HCT116 (cell line): ENCODE measurements at regions not wholly inside any gene's neighbourhood (a gene's known extent, or its start where the extent isn't known, plus 50 kb on each side); places are given as distances from the start of the nearest gene placed in this dataset.

Source experiments
- ATAC-seq: fragments of 200-7000 bp; cut with Tn5 transposase; 2 replicates; pipeline ENCODE4 v1.9.1; 2020; ENCODE audit warnings: mild to moderate bottlenecking, moderate library complexity
- BruUV-seq: library from RNA; stranded (reverse); fragments of 400-500 nt; replicated peaks from 2 replicates; lab custom pipeline; 2021; lab: Mats Ljungman, UMichigan
- CTCF ChIA-PET: fragments of 300-600 bp; sonication (Branson Sonifier 250); formaldehyde crosslinking; loops from one replicate; lab custom pipeline; 2021; ENCODE audit warnings: antibody characterized with exemption; lab: Charles Lee
- POLR2A ChIA-PET: fragments of 300-600, 350-600 bp; sonication (Branson Sonifier 250); formaldehyde crosslinking; loops from one replicate; lab custom pipeline; 2021; ENCODE audit warnings: antibody characterized with exemption; lab: Charles Lee
- RAD21 ChIA-PET, 2 experiments: fragments of 300-600 bp; sonication (Branson Sonifier 250); formaldehyde crosslinking; loops; one replicate each; lab custom pipeline; 2023; ENCODE audit warnings: low total read pairs in 2 of 2; ENCODE audit not compliant: uncharacterized antibody in 2 of 2, unreplicated experiment in 2 of 2, low non-redundant PET in 1 of 2; lab: Charles Lee
- DNase-seq: peaks from one replicate; pipeline ENCODE4 v3.0.0-alpha.2; 2010; ENCODE audit warnings: low read depth, low spot score
- H2AFZ ChIP-seq: fragments of 200-600 bp; shearing (Covaris generic), sonication (generic); 2 replicates; pipeline ENCODE4 v1.6.1; 2017; ENCODE audit warnings: low read depth, mixed run types, mixed read lengths, antibody characterized with exemption, low read length; ENCODE audit not compliant: poor library complexity, severe bottlenecking
- H3K27ac ChIP-seq: 2 replicates; pipeline ENCODE4 v1.5.1; 2012; ENCODE audit warnings: low read depth, low read length
- H3K27me3 ChIP-seq: fragments of 200-600 bp; sonication (generic); 2 replicates; pipeline ENCODE4 v1.6.1; 2016; ENCODE audit warnings: mixed run types, low read length, mixed read lengths; ENCODE audit not compliant: insufficient read depth
- H3K36me3 ChIP-seq, 2 experiments: fragments of 200-500 bp in 1 of 2; fragments of 200-600 bp in 1 of 2; sonication (Bioruptor generic) in 1 of 2; sonication (generic) in 1 of 2; 2 replicates each; pipeline versions ENCODE4 v1.5.1 to v1.6.1; 2014 to 2016; ENCODE audit warnings: low read length in 2 of 2, inconsistent platforms in 1 of 2, mixed read lengths in 1 of 2, mixed run types in 1 of 2; ENCODE audit not compliant: insufficient read depth in 2 of 2, control insufficient read depth in 1 of 2
- H3K4me1 ChIP-seq, 2 experiments: fragments of 200-600 bp in 1 of 2; sonication (generic) in 1 of 2; 2 replicates each; pipeline versions ENCODE4 v1.5.1 to v1.6.1; 2012 to 2017; ENCODE audit warnings: low read length in 2 of 2, inconsistent platforms in 1 of 2, mild to moderate bottlenecking in 1 of 2, mixed read lengths in 1 of 2, mixed run types in 1 of 2, moderate library complexity in 1 of 2; ENCODE audit not compliant: insufficient read depth in 2 of 2, control insufficient read depth in 1 of 2
- H3K4me2 ChIP-seq: fragments of 200-600 bp; sonication (generic); 2 replicates; pipeline ENCODE4 v1.6.1; 2017; ENCODE audit warnings: mixed run types, low read length, mixed read lengths
- H3K4me3 ChIP-seq, 2 experiments: fragments of 200-600 bp in 1 of 2; sonication (generic) in 1 of 2; replicated peaks in 1 of 2; 2 replicates each; pipeline ENCODE4 v1.5.1; 2011 to 2016; ENCODE audit warnings: low read length in 2 of 2, control low read depth in 1 of 2, low read depth in 1 of 2, mild to moderate bottlenecking in 1 of 2, mixed read lengths in 1 of 2, mixed run types in 1 of 2
- H3K79me2 ChIP-seq: fragments of 200-600 bp; sonication (generic); 2 replicates; pipeline ENCODE4 v1.6.1; 2017; ENCODE audit warnings: mild to moderate bottlenecking, mixed run types, low read length, moderate library complexity, mixed read lengths; ENCODE audit not compliant: insufficient read depth
- H3K9ac ChIP-seq: fragments of 200-600 bp; sonication (generic); 2 replicates; pipeline ENCODE4 v1.6.1; 2016; ENCODE audit warnings: low read length, mixed read lengths
- H3K9me2 ChIP-seq: fragments of 200-600 bp; sonication (generic), shearing (Covaris generic); 2 replicates; pipeline ENCODE4 v1.6.1; 2017; ENCODE audit warnings: mixed run types, mild to moderate bottlenecking, moderate library complexity; ENCODE audit not compliant: insufficient read depth
- H3K9me3 ChIP-seq, 2 experiments: fragments of 200-500 bp in 1 of 2; fragments of 200-600 bp in 1 of 2; sonication (Bioruptor generic) in 1 of 2; sonication (generic) in 1 of 2; 2 replicates each; pipeline ENCODE4 v1.6.1; 2014 to 2017; ENCODE audit warnings: low read length in 2 of 2, mixed read lengths in 2 of 2, inconsistent platforms in 1 of 2, low read depth in 1 of 2, mild to moderate bottlenecking in 1 of 2, mixed run types in 1 of 2, moderate library complexity in 1 of 2; ENCODE audit not compliant: control insufficient read depth in 1 of 2, insufficient read depth in 1 of 2
- H4K20me1 ChIP-seq: fragments of 200-600 bp; sonication (generic), shearing (Covaris generic); 2 replicates; pipeline ENCODE4 v1.6.1; 2017; ENCODE audit warnings: mixed run types, mild to moderate bottlenecking, moderate library complexity; ENCODE audit not compliant: insufficient read depth
- CTCF ChIP-seq, 3 experiments: fragments of 200-600 bp in 1 of 3; sonication (generic) in 1 of 3; IDR thresholded peaks in 2 of 3; conservative IDR thresholded peaks in 1 of 3; 2 replicates each; pipeline ENCODE4 v1.5.1; 2012 to 2017; ENCODE audit warnings: low read depth in 2 of 3, low read length in 2 of 3, antibody characterized with exemption in 1 of 3, borderline replicate concordance in 1 of 3, control low read depth in 1 of 3, mild to moderate bottlenecking in 1 of 3, mixed read lengths in 1 of 3, mixed run types in 1 of 3, moderate library complexity in 1 of 3; ENCODE audit not compliant: insufficient read depth in 1 of 3
- EGR1 ChIP-seq: IDR thresholded peaks from 2 replicates; pipeline ENCODE4 v1.6.1; 2012; ENCODE audit warnings: low read depth
- EZH2 ChIP-seq: fragments of 200-600 bp; sonication (generic); IDR thresholded peaks from 2 replicates; pipeline ENCODE4 v1.6.1; 2017; ENCODE audit warnings: antibody characterized with exemption, mixed run types
- FOSL1 ChIP-seq: IDR thresholded peaks from 2 replicates; pipeline ENCODE4 v1.6.1; 2012; ENCODE audit warnings: low read depth
- JUND ChIP-seq: IDR thresholded peaks from 2 replicates; pipeline ENCODE4 v1.6.1; 2012
- POLR2A ChIP-seq: IDR thresholded peaks from 2 replicates; pipeline ENCODE4 v1.7.0; 2011; ENCODE audit warnings: borderline replicate concordance; ENCODE audit not compliant: insufficient read depth, insufficient read length; ENCODE audit errors: extremely low read depth
- POLR2AphosphoS5 ChIP-seq: IDR thresholded peaks from 2 replicates; pipeline ENCODE4 v1.6.1; 2011; ENCODE audit warnings: mild to moderate bottlenecking, low read depth, low read length, moderate library complexity
- RAD21 ChIP-seq: IDR thresholded peaks from 2 replicates; pipeline ENCODE4 v1.6.1; 2012; ENCODE audit warnings: low read depth, mild to moderate bottlenecking
- REST ChIP-seq: IDR thresholded peaks from 2 replicates; pipeline ENCODE4 v1.6.1; 2012; ENCODE audit warnings: low read depth
- SIN3A ChIP-seq: IDR thresholded peaks from 2 replicates; pipeline ENCODE4 v1.6.1; 2012; ENCODE audit warnings: low read depth
- SP1 ChIP-seq: IDR thresholded peaks from 2 replicates; pipeline ENCODE4 v1.6.1; 2012; ENCODE audit warnings: low read depth
- SRF ChIP-seq: IDR thresholded peaks from 2 replicates; pipeline ENCODE4 v1.6.1; 2012; ENCODE audit warnings: low read depth
- TCF7L2 ChIP-seq: IDR thresholded peaks from 2 replicates; pipeline ENCODE4 v1.7.0; 2011; ENCODE audit warnings: borderline replicate concordance, inconsistent platforms; ENCODE audit not compliant: insufficient read depth, insufficient read length; ENCODE audit errors: extremely low read depth
- YY1 ChIP-seq: IDR thresholded peaks from 2 replicates; pipeline ENCODE4 v1.6.1; 2011; ENCODE audit warnings: low read length, low read depth, moderate library complexity, mild to moderate bottlenecking; ENCODE audit not compliant: insufficient replicate concordance; ENCODE audit errors: extremely low read depth
- intact Hi-C: fragments of 100-400 bp; cut with micrococcal nuclease; formaldehyde crosslinking; loops from 2 replicates; pipeline ENCODE4 v1.10.0; 2022

- ChIA-PET POLR2A (no interaction called here), CTCF (no interaction called here), RAD21 (no interaction called here)
- no TSS peak for BruUV-seq
- Histone ChIP-seq H3K9me2 (no peaks in the 10 kb centered on the region), H3K4me2 (no peak overlapping the region), H3K4me3 (no peak overlapping the region), H3K27me3 (no peaks in the 10 kb centered on the region), H3K36me3 (no peaks in the 10 kb centered on the region), H3K27ac (no peak overlapping the region), H3K4me1 (no peaks in the 10 kb centered on the region), H3K9ac (no peak overlapping the region), H2AFZ (no peak overlapping the region), H4K20me1 (no peaks in the 10 kb centered on the region), H3K79me2 (no peaks in the 10 kb centered on the region), H3K9me3 (peaks cover 0 to 12% of the 10 kb centered on the region in 2 experiments; a peak in 2 of 4 replicates)
- ATAC-seq (no peak), DNase-seq (no peak)
- TF ChIP-seq JUND (no peak), CTCF (IDR thresholded peaks at IDR 0.05 in 2 of 3, conservative IDR thresholded peaks at IDR 0.05 in 1 of 3; ENCODE audit: borderline replicate concordance in 1 of 3, insufficient read depth in 1 of 3, low read depth in 2 of 3, low read length in 2 of 3) (0 out of 6 replicates have a peak, but pooled peaks of 1 of the 3 experiments have one; percentile 2)
- intact Hi-C loops: no loop called here
These were observed 851.8 kb downstream of the TMEM121 start for GRCh38 chr14:106378191-106378590.

GRCh38 chr14:106380740-106381139, 854.4 kb downstream of the TMEM121 start:
- Histone ChIP-seq H2AFZ (no peak overlapping the region), H3K4me3 (no peak overlapping the region), H3K9me3 (peaks cover 0 to 12% of the 10 kb centered on the region in 2 experiments; a peak in 2 of 4 replicates), H3K27ac (no peak overlapping the region), H3K9ac (no peak overlapping the region), H3K9me2 (no peaks in the 10 kb centered on the region), H3K79me2 (no peaks in the 10 kb centered on the region), H3K27me3 (no peaks in the 10 kb centered on the region), H4K20me1 (no peaks in the 10 kb centered on the region), H3K4me1 (no peaks in the 10 kb centered on the region), H3K4me2 (no peak overlapping the region), H3K36me3 (no peaks in the 10 kb centered on the region)
- BruUV-seq: no TSS peak
- ATAC-seq (no peak), DNase-seq (no peak)
- ChIA-PET RAD21 (no interaction called here), CTCF (no interaction called here), POLR2A (no interaction called here)
- intact Hi-C loops: no loop called here
- TF ChIP-seq FOSL1 (no peak), YY1 (no peak), POLR2A (no peak), TCF7L2 (no peak), SP1 (no peak), EZH2 (no peak), REST (no peak), SRF (no peak), RAD21 (no peak), EGR1 (no peak), POLR2AphosphoS5 (no peak), SIN3A (no peak)
